ENCODE measurements at regions not wholly inside any gene's neighbourhood (a gene's known extent, or its start where the extent isn't known, plus 50 kb on each side); places are given as distances from the start of the nearest gene placed in this dataset.

- Histone ChIP-seq H3K4me3 (ENCODE audit: low read depth, low read length, poor library complexity, severe bottlenecking) (no peak overlapping the region), H3K36me3 (ENCODE audit: insufficient read depth, low read length, poor library complexity, severe bottlenecking) (no peaks in the 10 kb centered on the region), H3K9me3 (ENCODE audit: low read depth, low read length, poor library complexity, severe bottlenecking) (peaks cover 6% of the 10 kb centered on the region), H3K4me1 (ENCODE audit: insufficient read depth, low read length, poor library complexity, severe bottlenecking) (no peaks in the 10 kb centered on the region), H3K27me3 (replicated peaks; ENCODE audit: insufficient read depth, low read depth, low read length, poor library complexity) (no peaks in the 10 kb centered on the region), H3K27ac (ENCODE audit: low read depth, low read length, poor library complexity, severe bottlenecking) (no peak overlapping the region)
- CTCF ChIA-PET: no interaction called here
- BruUV-seq (replicated peaks): no TSS peak
- POLR2A ChIA-PET (ENCODE audit: low non-redundant PET): no interaction called here
- TF ChIP-seq CTCF (conservative IDR thresholded peaks at IDR 0.05; ENCODE audit: low read depth, low read length) (no peak), EZH2 (IDR thresholded peaks at IDR 0.05; ENCODE audit: borderline replicate concordance, low read depth, low read length, poor library complexity, severe bottlenecking) (no peak)
- intact Hi-C loops (cut with micrococcal nuclease; ENCODE audit: unreplicated experiment): no loop called here
- DNase-seq (ENCODE audit: low spot score): no peak
Measured at GRCh38 chr9:10773136-10773535, 160.3 kb upstream of the PTPRD start.

DNA sequence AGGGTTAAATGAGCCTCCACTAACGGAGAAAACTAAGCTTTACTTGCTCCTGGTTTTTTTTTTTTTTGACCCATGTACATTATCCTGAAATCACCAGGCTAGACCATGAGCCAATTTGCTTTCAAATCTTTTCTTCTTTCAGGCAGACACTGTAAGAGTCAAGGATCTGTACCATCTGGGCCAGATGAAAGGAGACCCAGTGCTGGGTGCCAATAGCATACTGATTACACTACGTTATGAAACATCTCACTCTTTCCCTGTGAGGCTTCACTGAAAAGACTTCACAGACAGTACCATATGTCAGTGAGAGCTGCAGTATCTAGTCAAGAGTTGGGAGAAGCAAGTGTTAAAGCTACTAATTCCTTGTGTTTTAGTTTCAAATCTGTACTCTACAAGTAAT is 161.2 kb upstream of the PTPRD start:
- intact Hi-C loops (cut with micrococcal nuclease; ENCODE audit: unreplicated experiment): no loop called here
- DNase-seq (ENCODE audit: low spot score): no peak
- ChIA-PET CTCF (interaction anchor here (0.6 kb wide), 1 partner anchor 1689 kb away, joined by 4 read pairs; no protein-coding TSS in a partner anchor), POLR2A (ENCODE audit: low non-redundant PET) (no interaction called here)
- Histone ChIP-seq H3K4me1 (ENCODE audit: insufficient read depth, low read length, poor library complexity, severe bottlenecking) (no peaks in the 10 kb centered on the region), H3K9me3 (ENCODE audit: low read depth, low read length, poor library complexity, severe bottlenecking) (peaks cover 6% of the 10 kb centered on the region), H3K27me3 (replicated peaks; ENCODE audit: insufficient read depth, low read depth, low read length, poor library complexity) (no peaks in the 10 kb centered on the region), H3K27ac (ENCODE audit: low read depth, low read length, poor library complexity, severe bottlenecking) (no peak overlapping the region), H3K36me3 (ENCODE audit: insufficient read depth, low read length, poor library complexity, severe bottlenecking) (no peaks in the 10 kb centered on the region), H3K4me3 (ENCODE audit: low read depth, low read length, poor library complexity, severe bottlenecking) (no peak overlapping the region)
- BruUV-seq (replicated peaks): no TSS peak
- TF ChIP-seq CTCF (conservative IDR thresholded peaks at IDR 0.05; ENCODE audit: low read depth, low read length) (no peak), EZH2 (IDR thresholded peaks at IDR 0.05; ENCODE audit: borderline replicate concordance, low read depth, low read length, poor library complexity, severe bottlenecking) (no peak)

DNA sequence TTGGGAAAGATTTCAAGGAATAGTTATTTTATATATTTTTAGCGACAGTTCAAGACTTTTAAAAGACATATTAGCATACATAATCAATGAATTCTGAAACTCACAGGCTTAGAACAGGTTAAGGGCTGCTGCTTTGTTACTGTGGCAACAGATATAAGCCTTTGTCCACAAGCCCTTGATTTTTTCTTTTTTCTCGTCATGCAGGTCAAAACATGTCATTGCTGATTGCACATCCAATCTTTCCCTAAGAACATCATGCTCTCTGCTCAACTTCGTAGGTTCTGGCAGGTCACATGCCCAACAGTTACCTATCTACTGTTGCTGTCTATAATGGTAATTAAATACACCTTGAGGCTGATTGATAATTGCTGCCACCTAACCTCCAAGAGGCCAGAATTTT is 172.5 kb upstream of the PTPRD start:
- no peaks in the 10 kb centered on the region for H3K36me3 ChIP-seq (ENCODE audit: insufficient read depth, low read length, poor library complexity, severe bottlenecking)
- H3K9me3 ChIP-seq (ENCODE audit: low read depth, low read length, poor library complexity, severe bottlenecking): peaks cover 11% of the 10 kb centered on the region
- no peaks in the 10 kb centered on the region for H3K27me3 ChIP-seq (replicated peaks; ENCODE audit: insufficient read depth, low read depth, low read length, poor library complexity)
- no peak overlapping the region for H3K4me3 ChIP-seq (ENCODE audit: low read depth, low read length, poor library complexity, severe bottlenecking)
- intact Hi-C loops (cut with micrococcal nuclease; ENCODE audit: unreplicated experiment): no loop called here
- ChIA-PET POLR2A (ENCODE audit: low non-redundant PET) (no interaction called here), CTCF (no interaction called here)
- TF ChIP-seq CTCF (conservative IDR thresholded peaks at IDR 0.05; ENCODE audit: low read depth, low read length) (no peak), EZH2 (IDR thresholded peaks at IDR 0.05; ENCODE audit: borderline replicate concordance, low read depth, low read length, poor library complexity, severe bottlenecking) (no peak)
- no peak overlapping the region for H3K27ac ChIP-seq (ENCODE audit: low read depth, low read length, poor library complexity, severe bottlenecking)
- H3K4me1 ChIP-seq (ENCODE audit: insufficient read depth, low read length, poor library complexity, severe bottlenecking): no peaks in the 10 kb centered on the region
- BruUV-seq (replicated peaks): no TSS peak
- DNase-seq (ENCODE audit: low spot score): no peak
